Effector memory CD4-positive, alpha-beta T cell (primary cell): ENCODE measurements at regions not wholly inside any gene's neighbourhood (a gene's known extent, or its start where the extent isn't known, plus 50 kb on each side); places are given as distances from the start of the nearest gene placed in this dataset.

Experiments used
- DNase-seq, 3 donors: peaks; one replicate each; pipeline ENCODE4 v3.0.0-alpha.2; 2020
- H3K27ac ChIP-seq: 2 replicates; pipeline ENCODE4 v1.7.0; 2013; ENCODE audit warnings: mild to moderate bottlenecking, low read length, moderate library complexity; ENCODE audit not compliant: insufficient read depth, poor library complexity, severe bottlenecking
- H3K27me3 ChIP-seq: replicated peaks from 2 replicates; pipeline ENCODE4 v1.7.0; 2013; ENCODE audit warnings: mild to moderate bottlenecking, low read length; ENCODE audit not compliant: insufficient read depth, control insufficient read depth, poor library complexity, severe bottlenecking
- H3K36me3 ChIP-seq: 2 replicates; pipeline ENCODE4 v1.7.0; 2013; ENCODE audit warnings: mild to moderate bottlenecking, low read length, moderate library complexity; ENCODE audit not compliant: control insufficient read depth, insufficient read depth
- H3K4me1 ChIP-seq: 2 replicates; pipeline ENCODE4 v1.7.0; 2013; ENCODE audit warnings: low read length, mild to moderate bottlenecking; ENCODE audit not compliant: control insufficient read depth, insufficient read depth, poor library complexity, severe bottlenecking
- H3K4me3 ChIP-seq: 2 replicates; pipeline ENCODE4 v1.7.0; 2013; ENCODE audit warnings: low read length, low read depth, mild to moderate bottlenecking; ENCODE audit not compliant: insufficient read depth, poor library complexity, severe bottlenecking
- H3K9me3 ChIP-seq: 2 replicates; pipeline ENCODE4 v1.7.0; 2013; ENCODE audit warnings: mild to moderate bottlenecking, low read length, moderate library complexity; ENCODE audit not compliant: control insufficient read depth

GRCh38 chr13:99698010-99698815, 196.9 kb downstream of the TM9SF2 start:
- Histone ChIP-seq H3K27me3 (no peaks in the 10 kb centered on the region), H3K4me1 (no peaks in the 10 kb centered on the region), H3K27ac (no peak overlapping the region), H3K36me3 (no peaks in the 10 kb centered on the region), H3K4me3 (no peak overlapping the region), H3K9me3 (no peaks in the 10 kb centered on the region)
- no peak for DNase-seq

- H3K4me3 ChIP-seq, result no peak overlapping the region
- no peaks in the 10 kb centered on the region for H3K27me3 ChIP-seq
- DNase-seq, result no peak
- no peak overlapping the region for H3K27ac ChIP-seq
- no peaks in the 10 kb centered on the region for H3K36me3 ChIP-seq
- no peaks in the 10 kb centered on the region for H3K4me1 ChIP-seq
- H3K9me3 ChIP-seq, result no peaks in the 10 kb centered on the region
These were observed 194.6 kb downstream of the TM9SF2 start for GRCh38 chr13:99695857-99696256.

GRCh38 chr13:99693852-99694611, 192.8 kb downstream of the TM9SF2 start:
- H3K4me1 ChIP-seq, result no peaks in the 10 kb centered on the region
- no peaks in the 10 kb centered on the region for H3K27me3 ChIP-seq
- H3K36me3 ChIP-seq, result no peaks in the 10 kb centered on the region
- no peak for DNase-seq
- no peak overlapping the region for H3K27ac ChIP-seq
- H3K9me3 ChIP-seq, result no peaks in the 10 kb centered on the region
- no peak overlapping the region for H3K4me3 ChIP-seq

- H3K27me3 ChIP-seq, result no peaks in the 10 kb centered on the region
These were observed 192.1 kb downstream of the TM9SF2 start for GRCh38 chr13:99693351-99693750.

GRCh38 chr13:99692854-99693253, 191.6 kb downstream of the TM9SF2 start:
- H3K4me1 ChIP-seq, result no peaks in the 10 kb centered on the region
- H3K9me3 ChIP-seq, result no peaks in the 10 kb centered on the region
- H3K27ac ChIP-seq, result no peak overlapping the region
- DNase-seq, result no peak
- H3K27me3 ChIP-seq, result no peaks in the 10 kb centered on the region
- no peaks in the 10 kb centered on the region for H3K36me3 ChIP-seq
- H3K4me3 ChIP-seq, result no peak overlapping the region

More at GRCh38 chr13:99693351-99693750, 192.1 kb downstream of the TM9SF2 start:
- H3K9me3 ChIP-seq, result no peaks in the 10 kb centered on the region
- no peak overlapping the region for H3K27ac ChIP-seq
- H3K4me1 ChIP-seq, result no peaks in the 10 kb centered on the region
- DNase-seq, result no peak
- no peaks in the 10 kb centered on the region for H3K36me3 ChIP-seq
- no peak overlapping the region for H3K4me3 ChIP-seq

- H3K27me3 ChIP-seq, result no peaks in the 10 kb centered on the region
- no peaks in the 10 kb centered on the region for H3K36me3 ChIP-seq
- no peak for DNase-seq
- no peaks in the 10 kb centered on the region for H3K4me1 ChIP-seq
- no peaks in the 10 kb centered on the region for H3K9me3 ChIP-seq
- no peak overlapping the region for H3K4me3 ChIP-seq
- no peak overlapping the region for H3K27ac ChIP-seq
These were observed 190.3 kb downstream of the TM9SF2 start for GRCh38 chr13:99691552-99691951.

GRCh38 chr13:99690426-99691174, 189.3 kb downstream of the TM9SF2 start:
- Histone ChIP-seq H3K9me3 (no peaks in the 10 kb centered on the region), H3K27me3 (no peaks in the 10 kb centered on the region), H3K4me3 (no peak overlapping the region), H3K36me3 (no peaks in the 10 kb centered on the region), H3K27ac (no peak overlapping the region), H3K4me1 (no peaks in the 10 kb centered on the region)
- no peak for DNase-seq

GRCh38 chr13:99689955-99690354, 188.7 kb downstream of the TM9SF2 start:
- Histone ChIP-seq H3K27me3 (no peaks in the 10 kb centered on the region), H3K36me3 (no peaks in the 10 kb centered on the region), H3K27ac (no peak overlapping the region), H3K9me3 (no peaks in the 10 kb centered on the region), H3K4me1 (no peaks in the 10 kb centered on the region), H3K4me3 (no peak overlapping the region)
- DNase-seq, result no peak

GRCh38 chr13:99688776-99689175, 187.5 kb downstream of the TM9SF2 start:
- Histone ChIP-seq H3K4me1 (no peaks in the 10 kb centered on the region), H3K4me3 (no peak overlapping the region), H3K9me3 (no peaks in the 10 kb centered on the region), H3K27me3 (no peaks in the 10 kb centered on the region), H3K36me3 (no peaks in the 10 kb centered on the region), H3K27ac (no peak overlapping the region)
- no peak for DNase-seq
